ENCODE measurements at regions not wholly inside any gene's neighbourhood (a gene's known extent, or its start where the extent isn't known, plus 50 kb on each side); places are given as distances from the start of the nearest gene placed in this dataset.
"Not testable (repeated sequence)": the region's sequence is repeated elsewhere in the genome, so short reads cannot be mapped to it uniquely, and the experiment has no call there.

GRCh38 chr18:51562866-51563265 is 365.4 kb upstream of the MEX3C start:
- Histone ChIP-seq H3K4me3 (ENCODE audit: low read length) (no peak overlapping the region), H3K27me3 (ENCODE audit: insufficient read depth, low read length) (no peaks in the 10 kb centered on the region), H3K36me3 (ENCODE audit: insufficient read depth, low read length) (no peaks in the 10 kb centered on the region), H3K4me1 (ENCODE audit: insufficient read depth, low read length) (no peaks in the 10 kb centered on the region), H3K9ac (ENCODE audit: low read depth, low read length) (no peak overlapping the region), H3K9me3 (ENCODE audit: insufficient read depth, low read depth, low read length) (no peaks in the 10 kb centered on the region), H3K27ac (ENCODE audit: low read depth, low read length) (no peak overlapping the region)
- WGBS: 95% methylated on average over 5 of the region's 5 CpGs

- Histone ChIP-seq H3K4me1 (ENCODE audit: insufficient read depth, low read length) (no peaks in the 10 kb centered on the region), H3K36me3 (ENCODE audit: insufficient read depth, low read length) (no peaks in the 10 kb centered on the region), H3K9ac (ENCODE audit: low read depth, low read length) (no peak overlapping the region), H3K9me3 (ENCODE audit: insufficient read depth, low read depth, low read length) (no peaks in the 10 kb centered on the region), H3K27me3 (ENCODE audit: insufficient read depth, low read length) (no peaks in the 10 kb centered on the region), H3K27ac (ENCODE audit: low read depth, low read length) (no peak overlapping the region), H3K4me3 (ENCODE audit: low read length) (no peak overlapping the region)
- 67% methylated on average over 6 of the region's 6 CpGs for WGBS
These were observed 365.9 kb upstream of the MEX3C start for GRCh38 chr18:51563396-51563795.

- H3K27ac ChIP-seq (ENCODE audit: low read depth, low read length): no peak overlapping the region
- 85% methylated on average over 1 of the region's 1 CpG for WGBS
- peaks cover 7% of the 10 kb centered on the region for H3K4me1 ChIP-seq (ENCODE audit: insufficient read depth, low read length)
- H3K36me3 ChIP-seq (ENCODE audit: insufficient read depth, low read length): no peaks in the 10 kb centered on the region
- no peaks in the 10 kb centered on the region for H3K27me3 ChIP-seq (ENCODE audit: insufficient read depth, low read length)
- H3K4me3 ChIP-seq (ENCODE audit: low read length): no peak overlapping the region
- no peak overlapping the region for H3K9ac ChIP-seq (ENCODE audit: low read depth, low read length)
- no peaks in the 10 kb centered on the region for H3K9me3 ChIP-seq (ENCODE audit: insufficient read depth, low read depth, low read length)
These were observed 370.7 kb upstream of the MEX3C start for GRCh38 chr18:51568151-51568550.

- H3K27me3 ChIP-seq (ENCODE audit: insufficient read depth, low read length): no peaks in the 10 kb centered on the region
- H3K4me1 ChIP-seq (ENCODE audit: insufficient read depth, low read length): peaks cover 7% of the 10 kb centered on the region
- H3K9ac ChIP-seq (ENCODE audit: low read depth, low read length): no peak overlapping the region
- 85% methylated on average over 2 of the region's 2 CpGs for WGBS
- H3K36me3 ChIP-seq (ENCODE audit: insufficient read depth, low read length): no peaks in the 10 kb centered on the region
- H3K4me3 ChIP-seq (ENCODE audit: low read length): no peak overlapping the region
- H3K27ac ChIP-seq (ENCODE audit: low read depth, low read length): no peak overlapping the region
- H3K9me3 ChIP-seq (ENCODE audit: insufficient read depth, low read depth, low read length): no peaks in the 10 kb centered on the region
These were observed 371.7 kb upstream of the MEX3C start for GRCh38 chr18:51569153-51569552.

- H3K4me3 ChIP-seq (ENCODE audit: low read length): no peak overlapping the region
- H3K4me1 ChIP-seq (ENCODE audit: insufficient read depth, low read length): peaks cover 7% of the 10 kb centered on the region
- H3K9ac ChIP-seq (ENCODE audit: low read depth, low read length): no peak overlapping the region
- H3K36me3 ChIP-seq (ENCODE audit: insufficient read depth, low read length): no peaks in the 10 kb centered on the region
- H3K9me3 ChIP-seq (ENCODE audit: insufficient read depth, low read depth, low read length): no peaks in the 10 kb centered on the region
- 57% methylated on average over 2 of the region's 2 CpGs for WGBS
- peak overlapping the region; percentile 41; the same call in 1 of the 2 replicates for H3K27ac ChIP-seq (ENCODE audit: low read depth, low read length)
- H3K27me3 ChIP-seq (ENCODE audit: insufficient read depth, low read length): no peaks in the 10 kb centered on the region
These were observed 372.1 kb upstream of the MEX3C start for GRCh38 chr18:51569561-51569960.

- H3K36me3 ChIP-seq (ENCODE audit: insufficient read depth, low read length); H3K27ac ChIP-seq (ENCODE audit: low read depth, low read length); H3K4me3 ChIP-seq (ENCODE audit: low read length); H3K9ac ChIP-seq (ENCODE audit: low read depth, low read length); H3K27me3 ChIP-seq (ENCODE audit: insufficient read depth, low read length); H3K9me3 ChIP-seq (ENCODE audit: insufficient read depth, low read depth, low read length); H3K4me1 ChIP-seq (ENCODE audit: insufficient read depth, low read length): not testable (repeated sequence)
- 36% methylated on average over 3 of the region's 4 CpGs for WGBS
These were observed 372.6 kb upstream of the MEX3C start for GRCh38 chr18:51570071-51570470.

GRCh38 chr18:51573886-51574285 is 376.4 kb upstream of the MEX3C start:
- not testable (repeated sequence) for H3K4me1 ChIP-seq (ENCODE audit: insufficient read depth, low read length); H3K9ac ChIP-seq (ENCODE audit: low read depth, low read length); H3K27me3 ChIP-seq (ENCODE audit: insufficient read depth, low read length); H3K36me3 ChIP-seq (ENCODE audit: insufficient read depth, low read length); H3K27ac ChIP-seq (ENCODE audit: low read depth, low read length); H3K9me3 ChIP-seq (ENCODE audit: insufficient read depth, low read depth, low read length); H3K4me3 ChIP-seq (ENCODE audit: low read length)
- 84% methylated on average over 7 of the region's 8 CpGs for WGBS

- H3K36me3 ChIP-seq (ENCODE audit: insufficient read depth, low read length): no peaks in the 10 kb centered on the region
- 95% methylated on average over 2 of the region's 2 CpGs for WGBS
- no peak overlapping the region for H3K27ac ChIP-seq (ENCODE audit: low read depth, low read length)
These were observed 377.7 kb upstream of the MEX3C start for GRCh38 chr18:51575171-51575570.

GRCh38 chr18:51578406-51578980 is 381.0 kb upstream of the MEX3C start:
- Histone ChIP-seq H3K36me3 (ENCODE audit: insufficient read depth, low read length) (no peaks in the 10 kb centered on the region), H3K27ac (ENCODE audit: low read depth, low read length) (no peak overlapping the region), H3K9ac (ENCODE audit: low read depth, low read length) (no peak overlapping the region), H3K4me3 (ENCODE audit: low read length) (no peak overlapping the region), H3K9me3 (ENCODE audit: insufficient read depth, low read depth, low read length) (no peaks in the 10 kb centered on the region), H3K4me1 (ENCODE audit: insufficient read depth, low read length) (no peaks in the 10 kb centered on the region), H3K27me3 (ENCODE audit: insufficient read depth, low read length) (peaks cover 13% of the 10 kb centered on the region)
- 92% methylated on average over 7 of the region's 7 CpGs for WGBS

More at GRCh38 chr18:51575171-51575570, 377.7 kb upstream of the MEX3C start:
- H3K9ac ChIP-seq (ENCODE audit: low read depth, low read length): no peak overlapping the region
- H3K4me1 ChIP-seq (ENCODE audit: insufficient read depth, low read length): no peaks in the 10 kb centered on the region; the same call in 1 of the 2 replicates
- 0 out of 2 replicates have a peak, but pooled peaks cover 1% of the 10 kb centered on the region for H3K27me3 ChIP-seq (ENCODE audit: insufficient read depth, low read length)
- no peak overlapping the region for H3K4me3 ChIP-seq (ENCODE audit: low read length)
- no peaks in the 10 kb centered on the region for H3K9me3 ChIP-seq (ENCODE audit: insufficient read depth, low read depth, low read length)

- H3K36me3 ChIP-seq (ENCODE audit: insufficient read depth, low read length): no peaks in the 10 kb centered on the region
- no peaks in the 10 kb centered on the region for H3K9me3 ChIP-seq (ENCODE audit: insufficient read depth, low read depth, low read length)
- 62% methylated on average over 4 of the region's 4 CpGs for WGBS
- H3K27ac ChIP-seq (ENCODE audit: low read depth, low read length): no peak overlapping the region
- H3K4me3 ChIP-seq (ENCODE audit: low read length): no peak overlapping the region
- peaks cover 13% of the 10 kb centered on the region for H3K27me3 ChIP-seq (ENCODE audit: insufficient read depth, low read length)
- H3K4me1 ChIP-seq (ENCODE audit: insufficient read depth, low read length): no peaks in the 10 kb centered on the region
- H3K9ac ChIP-seq (ENCODE audit: low read depth, low read length): no peak overlapping the region
These were observed 383.1 kb upstream of the MEX3C start for GRCh38 chr18:51580580-51580979.

GRCh38 chr18:51582551-51582950 is 385.1 kb upstream of the MEX3C start:
- no peaks in the 10 kb centered on the region for H3K4me1 ChIP-seq (ENCODE audit: insufficient read depth, low read length)
- H3K9me3 ChIP-seq (ENCODE audit: insufficient read depth, low read depth, low read length): no peaks in the 10 kb centered on the region
- H3K4me3 ChIP-seq (ENCODE audit: low read length): no peak overlapping the region
- no peaks in the 10 kb centered on the region for H3K36me3 ChIP-seq (ENCODE audit: insufficient read depth, low read length)
- H3K9ac ChIP-seq (ENCODE audit: low read depth, low read length): no peak overlapping the region
- 98% methylated on average over 1 of the region's 2 CpGs for WGBS
- no peak overlapping the region for H3K27ac ChIP-seq (ENCODE audit: low read depth, low read length)
- peaks cover 13% of the 10 kb centered on the region for H3K27me3 ChIP-seq (ENCODE audit: insufficient read depth, low read length)

GRCh38 chr18:51588616-51589015 is 391.1 kb upstream of the MEX3C start:
- Histone ChIP-seq H3K36me3 (ENCODE audit: insufficient read depth, low read length) (no peaks in the 10 kb centered on the region), H3K4me1 (ENCODE audit: insufficient read depth, low read length) (no peaks in the 10 kb centered on the region), H3K9ac (ENCODE audit: low read depth, low read length) (no peak overlapping the region), H3K4me3 (ENCODE audit: low read length) (no peak overlapping the region), H3K9me3 (ENCODE audit: insufficient read depth, low read depth, low read length) (no peaks in the 10 kb centered on the region), H3K27ac (ENCODE audit: low read depth, low read length) (no peak overlapping the region), H3K27me3 (ENCODE audit: insufficient read depth, low read length) (no peaks in the 10 kb centered on the region)
- WGBS: 92% methylated on average over 3 of the region's 3 CpGs
